ENCODE measurements at regions not wholly inside any gene's neighbourhood (a gene's known extent, or its start where the extent isn't known, plus 50 kb on each side); places are given as distances from the start of the nearest gene placed in this dataset.

GRCh38 chr10:4671451-4672145 is 154.4 kb upstream of the AKR1E2 start:
- no peak for DNase-seq (ENCODE audit: low read depth)
- no peak overlapping the region for H3K4me3 ChIP-seq (ENCODE audit: low read depth, low read length)
- TF ChIP-seq MAX (IDR thresholded peaks at IDR 0.05; ENCODE audit: low read depth, low read length) (no peak), MYC (IDR thresholded peaks at IDR 0.05; ENCODE audit: low read depth, low read length) (no peak), POLR2A (IDR thresholded peaks at IDR 0.05; ENCODE audit: extremely low read depth, insufficient read length) (no peak), CTCF (IDR thresholded peaks at IDR 0.05; ENCODE audit: low read depth, low read length) (no peak)

- no peak for DNase-seq (ENCODE audit: low read depth)
- no peak overlapping the region for H3K4me3 ChIP-seq (ENCODE audit: low read depth, low read length)
- TF ChIP-seq POLR2A (IDR thresholded peaks at IDR 0.05; ENCODE audit: extremely low read depth, insufficient read length) = no peak
- TF ChIP-seq CTCF (IDR thresholded peaks at IDR 0.05; ENCODE audit: low read depth, low read length) = no peak
- TF ChIP-seq MYC (IDR thresholded peaks at IDR 0.05; ENCODE audit: low read depth, low read length) = no peak
- no peak for TF ChIP-seq MAX (IDR thresholded peaks at IDR 0.05; ENCODE audit: low read depth, low read length)
Observed at GRCh38 chr10:4670737-4671136, 155.3 kb upstream of the AKR1E2 start.

- TF ChIP-seq CTCF (IDR thresholded peaks at IDR 0.05; ENCODE audit: low read depth, low read length) = no peak
- TF ChIP-seq POLR2A (IDR thresholded peaks at IDR 0.05; ENCODE audit: extremely low read depth, insufficient read length) = no peak
- no peak for TF ChIP-seq MAX (IDR thresholded peaks at IDR 0.05; ENCODE audit: low read depth, low read length)
- no peak for TF ChIP-seq MYC (IDR thresholded peaks at IDR 0.05; ENCODE audit: low read depth, low read length)
- no peak for DNase-seq (ENCODE audit: low read depth)
- H3K4me3 ChIP-seq (ENCODE audit: low read depth, low read length) = no peak overlapping the region
Observed at GRCh38 chr10:4669585-4669984, 156.4 kb upstream of the AKR1E2 start.

- peak; percentile 99 for TF ChIP-seq MAX (IDR thresholded peaks at IDR 0.05; ENCODE audit: low read depth, low read length)
- TF ChIP-seq CTCF (IDR thresholded peaks at IDR 0.05; ENCODE audit: low read depth, low read length) = no peak
- peak; percentile 92 for TF ChIP-seq MYC (IDR thresholded peaks at IDR 0.05; ENCODE audit: low read depth, low read length)
- no peak for TF ChIP-seq POLR2A (IDR thresholded peaks at IDR 0.05; ENCODE audit: extremely low read depth, insufficient read length)
- no peak overlapping the region for H3K4me3 ChIP-seq (ENCODE audit: low read depth, low read length)
- DNase-seq (ENCODE audit: low read depth) = peak; percentile 92
Observed at GRCh38 chr10:4663162-4663992, 162.6 kb upstream of the AKR1E2 start.

GRCh38 chr10:4662576-4663161 is 163.3 kb upstream of the AKR1E2 start:
- DNase-seq (ENCODE audit: low read depth) = peak; percentile 54
- TF ChIP-seq MYC (IDR thresholded peaks at IDR 0.05; ENCODE audit: low read depth, low read length) = no peak
- no peak for TF ChIP-seq MAX (IDR thresholded peaks at IDR 0.05; ENCODE audit: low read depth, low read length)
- TF ChIP-seq CTCF (IDR thresholded peaks at IDR 0.05; ENCODE audit: low read depth, low read length) = no peak
- no peak for TF ChIP-seq POLR2A (IDR thresholded peaks at IDR 0.05; ENCODE audit: extremely low read depth, insufficient read length)
- H3K4me3 ChIP-seq (ENCODE audit: low read depth, low read length) = peak overlapping the region; percentile 10

All from NB4 (cell line).